ENCODE measurements at regions not wholly inside any gene's neighbourhood (a gene's known extent, or its start where the extent isn't known, plus 50 kb on each side); places are given as distances from the start of the nearest gene placed in this dataset.

GRCh38 chr4:1562371-1562770, 121.7 kb downstream of the FAM53A start:
- H3K36me3 ChIP-seq: no peaks in the 10 kb centered on the region
- WGBS (ENCODE audit: insufficient coverage, low coverage, low lambda C conversion rate, missing lambda C conversion rate): 31% methylated on average over 7 of the region's 19 CpGs
- DNase-seq (no peak), ATAC-seq (no peak)
- no peaks in the 10 kb centered on the region for H3K9me3 ChIP-seq
- H3K4me1 ChIP-seq: no peaks in the 10 kb centered on the region
- no peak overlapping the region for H3K4me3 ChIP-seq
- intact Hi-C loops (cut with DNase I): no loop called here
- no peak overlapping the region for H3K27ac ChIP-seq
- no peaks in the 10 kb centered on the region for H3K27me3 ChIP-seq
- no peak for TF ChIP-seq POLR2A (IDR thresholded peaks at IDR 0.05)
- TF ChIP-seq CTCF (IDR thresholded peaks at IDR 0.05): no peak

- H3K27ac ChIP-seq: no peak overlapping the region
- TF ChIP-seq POLR2A (IDR thresholded peaks at IDR 0.05): no peak
- TF ChIP-seq CTCF (IDR thresholded peaks at IDR 0.05): no peak
- ATAC-seq (no peak), DNase-seq (no peak)
- H3K4me3 ChIP-seq: no peak overlapping the region
- intact Hi-C loops (cut with DNase I): no loop called here
- no peaks in the 10 kb centered on the region for H3K9me3 ChIP-seq
- WGBS (ENCODE audit: insufficient coverage, low coverage, low lambda C conversion rate, missing lambda C conversion rate): 87% methylated on average over 3 of the region's 26 CpGs
- H3K4me1 ChIP-seq: no peaks in the 10 kb centered on the region
- no peaks in the 10 kb centered on the region for H3K27me3 ChIP-seq
- no peaks in the 10 kb centered on the region for H3K36me3 ChIP-seq
These were observed 122.7 kb downstream of the FAM53A start for GRCh38 chr4:1561286-1561990.

- intact Hi-C loops (cut with DNase I): no loop called here
- H3K27me3 ChIP-seq: no peaks in the 10 kb centered on the region
- no peak for ATAC-seq
- H3K27ac ChIP-seq: no peak overlapping the region
- no peaks in the 10 kb centered on the region for H3K36me3 ChIP-seq
- no peaks in the 10 kb centered on the region for H3K4me1 ChIP-seq
- no peak for DNase-seq
- TF ChIP-seq POLR2A (IDR thresholded peaks at IDR 0.05) (no peak), CTCF (IDR thresholded peaks at IDR 0.05) (no peak)
- WGBS (ENCODE audit: insufficient coverage, low coverage, low lambda C conversion rate, missing lambda C conversion rate): 58% methylated on average over 14 of the region's 40 CpGs
- no peaks in the 10 kb centered on the region for H3K9me3 ChIP-seq
- no peak overlapping the region for H3K4me3 ChIP-seq
These were observed 124.0 kb downstream of the FAM53A start for GRCh38 chr4:1559896-1560650.

GRCh38 chr4:1558205-1558604, 125.9 kb downstream of the FAM53A start:
- Histone ChIP-seq H3K4me3 (no peak overlapping the region), H3K27me3 (no peaks in the 10 kb centered on the region), H3K36me3 (no peaks in the 10 kb centered on the region), H3K4me1 (no peaks in the 10 kb centered on the region), H3K9me3 (no peaks in the 10 kb centered on the region), H3K27ac (no peak overlapping the region)
- intact Hi-C loops (cut with DNase I): no loop called here
- ATAC-seq (no peak), DNase-seq (no peak)
- 43% methylated on average over 4 of the region's 10 CpGs for WGBS (ENCODE audit: insufficient coverage, low coverage, low lambda C conversion rate, missing lambda C conversion rate)
- TF ChIP-seq CTCF (IDR thresholded peaks at IDR 0.05) (no peak), POLR2A (IDR thresholded peaks at IDR 0.05) (no peak)

Measured in right lobe of liver (tissue), 6 donors.